NCI-H345 (cell line): ENCODE measurements at regions not wholly inside any gene's neighbourhood (a gene's known extent, or its start where the extent isn't known, plus 50 kb on each side); places are given as distances from the start of the nearest gene placed in this dataset.

Experiments
- DNase-seq: peaks from one replicate; lab custom pipeline; 2025; lab: John Stamatoyannopoulos, UW

DNA sequence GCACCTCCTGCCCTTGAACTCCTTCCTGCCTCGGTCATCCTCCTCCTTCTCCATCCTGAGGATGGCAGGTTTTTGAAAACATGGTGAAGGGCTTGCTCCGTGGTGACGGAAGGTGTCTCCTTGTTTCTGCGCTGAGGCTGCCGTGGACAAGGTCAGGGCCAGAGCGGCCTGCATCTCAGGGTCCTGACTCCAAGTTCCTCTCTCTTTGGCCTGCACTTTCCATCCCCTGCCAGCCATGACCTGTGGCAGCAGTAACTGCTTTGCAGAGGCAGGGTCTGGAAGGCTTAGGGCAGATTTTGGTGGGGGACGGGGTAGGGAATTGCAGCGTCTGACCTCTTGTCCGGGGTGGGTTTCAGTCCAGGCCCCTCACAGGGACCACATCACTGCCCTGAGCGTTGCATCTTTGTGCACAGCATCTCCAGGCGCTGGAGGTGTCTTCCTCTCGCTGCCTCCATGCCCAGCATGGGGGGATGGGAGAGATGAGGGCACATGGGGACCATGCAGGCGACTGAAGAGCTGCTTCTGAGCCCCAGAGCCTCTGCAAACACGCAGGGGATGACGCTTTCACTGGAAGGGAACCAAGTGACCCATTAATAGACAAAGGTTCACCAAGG is 216.8 kb downstream of the TEX29 start:
- DNase-seq: no peak

DNA sequence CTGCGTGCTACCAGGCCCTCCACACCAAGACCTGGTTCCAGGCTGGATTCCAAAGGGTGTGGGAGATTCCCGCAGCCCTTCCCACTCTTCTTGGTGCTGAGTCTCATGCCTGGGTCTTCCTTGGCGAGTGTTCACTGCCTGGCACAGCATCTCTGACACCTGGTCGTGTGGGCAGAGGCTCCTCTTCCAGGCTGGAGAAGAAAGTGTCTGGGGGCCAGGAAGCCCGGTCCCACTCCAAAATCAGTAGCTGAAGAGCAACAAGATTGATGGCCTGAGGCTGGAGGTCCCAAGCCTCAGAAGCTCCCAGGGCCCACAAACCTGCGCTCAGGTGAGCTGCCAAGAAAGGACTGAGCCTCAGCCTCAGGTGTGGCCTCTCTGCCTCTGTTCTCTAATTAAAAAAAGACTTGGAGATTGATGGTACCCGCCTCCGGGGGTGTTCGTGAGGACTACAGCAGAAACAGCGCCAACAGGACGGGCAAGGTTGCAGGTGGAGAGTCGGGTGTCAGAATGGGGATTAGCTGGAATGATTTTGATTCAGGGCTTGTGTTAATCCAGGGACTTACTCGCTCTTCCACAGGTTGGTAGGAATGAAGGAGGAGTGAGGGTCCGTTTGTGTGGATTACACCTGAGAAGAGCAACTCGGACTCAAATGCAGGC is 217.5 kb downstream of the TEX29 start:
- no peak for DNase-seq

DNA sequence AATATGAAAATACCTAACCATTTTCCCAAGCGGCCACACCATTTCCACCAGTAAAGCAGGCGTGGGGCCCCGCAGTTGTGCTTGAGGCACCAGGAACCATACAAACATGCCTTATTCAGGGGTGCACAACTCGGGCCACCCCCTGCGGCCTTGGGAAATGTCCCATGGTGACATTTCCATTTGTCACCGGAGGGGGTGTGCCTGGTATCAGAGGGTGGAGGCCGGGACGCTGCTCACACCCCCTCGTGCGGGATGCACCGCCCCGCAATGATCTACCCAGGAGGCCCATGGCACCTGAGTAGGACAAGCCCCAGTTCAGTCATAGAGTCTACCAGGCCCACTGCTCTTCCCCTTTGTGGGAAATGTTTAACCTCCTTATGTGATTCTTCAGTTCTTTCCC is 218.8 kb downstream of the TEX29 start:
- no peak for DNase-seq

DNA sequence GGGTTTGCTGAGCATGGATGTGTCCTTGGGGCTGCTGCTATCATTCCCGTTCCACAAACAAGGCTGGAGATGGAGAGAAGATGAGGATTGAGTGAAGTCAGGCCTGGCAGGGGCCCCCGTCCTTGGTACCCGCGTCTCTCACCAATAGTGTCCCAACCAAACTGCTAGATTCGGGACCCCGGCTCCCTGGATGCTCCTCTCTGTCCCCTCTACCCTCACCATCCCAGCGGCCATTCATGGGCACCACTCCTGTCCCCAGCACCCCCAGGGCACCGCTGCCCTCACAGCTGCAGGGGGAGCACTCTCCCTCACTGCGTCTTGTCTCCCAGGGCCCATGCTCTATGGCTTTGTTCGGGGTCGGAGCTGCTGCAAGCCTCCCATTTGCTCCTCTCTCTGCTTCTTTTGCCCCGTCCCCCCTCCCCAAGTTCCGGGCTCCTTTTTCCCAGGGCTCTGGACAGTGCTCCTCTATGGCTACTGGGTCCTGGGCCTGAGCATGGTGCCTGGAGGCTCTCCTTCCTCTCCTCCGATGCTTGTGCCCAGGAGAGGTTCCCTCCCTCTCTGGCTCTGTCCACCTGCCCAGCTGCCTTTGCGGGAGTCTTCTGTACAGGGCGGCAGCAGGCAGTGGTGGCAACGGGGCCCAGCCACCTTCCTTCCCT is 219.5 kb downstream of the TEX29 start:
- DNase-seq: no peak

DNA sequence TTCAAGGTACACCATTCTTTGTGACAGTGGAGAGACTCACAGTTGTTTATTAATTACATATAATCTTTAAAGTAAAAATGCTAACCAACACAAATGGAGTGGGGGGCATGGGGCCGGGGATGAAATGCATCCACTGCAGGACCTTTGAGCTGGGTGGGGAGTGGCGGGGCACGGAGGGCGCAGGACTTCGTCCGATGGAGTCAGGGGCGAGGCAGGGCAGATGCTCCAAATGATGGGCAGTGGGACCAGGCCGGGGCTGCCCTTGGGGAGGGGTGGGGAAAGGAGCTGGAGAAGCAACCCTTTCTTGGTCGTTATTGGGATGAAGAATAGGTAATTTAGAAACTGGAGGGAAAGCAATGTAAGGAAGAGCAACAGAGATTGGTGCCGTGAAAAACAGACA is 220.0 kb downstream of the TEX29 start:
- DNase-seq: no peak

DNA sequence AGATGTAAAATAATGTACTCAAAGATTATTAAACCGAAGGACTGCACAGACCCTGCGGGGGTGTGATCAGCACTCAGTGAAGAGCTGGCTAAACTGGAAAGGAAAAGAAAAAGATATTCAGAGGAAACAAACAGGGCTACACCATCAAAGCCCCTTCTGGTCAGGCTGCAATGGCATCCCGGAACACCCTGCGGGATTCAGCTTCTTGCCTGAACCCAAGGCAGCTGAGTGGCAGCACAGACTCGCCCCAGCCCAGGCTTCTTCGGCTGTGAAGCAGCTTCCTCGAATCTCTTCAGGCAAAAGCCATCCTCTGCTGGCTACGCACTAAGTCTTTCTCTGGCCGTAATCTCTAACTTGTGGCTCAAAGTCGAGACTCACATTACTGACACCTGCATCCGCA is 220.9 kb downstream of the TEX29 start:
- no peak for DNase-seq

DNA sequence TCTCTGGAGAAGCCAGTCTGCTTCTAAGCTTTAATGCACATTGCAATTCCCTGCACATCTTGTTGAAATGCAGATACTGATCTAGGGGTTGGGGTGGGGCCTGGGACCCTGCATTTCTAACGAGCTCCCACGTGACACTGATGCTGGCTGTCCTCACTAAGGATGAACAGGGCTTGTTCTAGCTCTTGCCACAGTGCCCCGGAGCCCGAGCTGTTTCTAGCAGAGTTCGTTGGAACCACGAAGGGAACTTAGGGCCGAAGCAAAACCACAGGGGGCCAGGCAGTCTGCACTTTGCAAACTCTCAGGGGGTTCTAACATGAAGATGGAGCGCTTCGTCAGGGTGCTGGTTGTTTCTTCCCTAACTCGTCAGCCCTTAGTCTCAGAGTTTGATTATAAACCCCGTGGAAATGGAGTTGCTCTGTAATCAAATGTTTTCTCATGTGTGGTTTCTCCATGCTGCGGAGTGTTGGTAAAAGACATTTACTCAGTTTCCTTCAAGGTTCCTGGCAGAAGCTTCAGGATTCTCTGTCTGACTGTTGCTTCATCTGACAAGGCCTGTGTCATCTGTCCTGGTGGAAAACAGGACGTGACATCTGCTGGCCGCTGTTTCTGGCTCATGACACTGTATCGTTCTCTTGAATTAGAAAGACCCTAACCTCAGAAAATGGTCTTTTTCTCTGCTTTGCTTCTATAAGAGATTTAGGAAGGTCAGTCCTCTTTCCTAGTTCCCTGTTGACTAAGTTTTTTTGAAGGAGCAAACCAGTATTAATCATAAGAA is 221.5 kb downstream of the TEX29 start:
- no peak for DNase-seq

DNA sequence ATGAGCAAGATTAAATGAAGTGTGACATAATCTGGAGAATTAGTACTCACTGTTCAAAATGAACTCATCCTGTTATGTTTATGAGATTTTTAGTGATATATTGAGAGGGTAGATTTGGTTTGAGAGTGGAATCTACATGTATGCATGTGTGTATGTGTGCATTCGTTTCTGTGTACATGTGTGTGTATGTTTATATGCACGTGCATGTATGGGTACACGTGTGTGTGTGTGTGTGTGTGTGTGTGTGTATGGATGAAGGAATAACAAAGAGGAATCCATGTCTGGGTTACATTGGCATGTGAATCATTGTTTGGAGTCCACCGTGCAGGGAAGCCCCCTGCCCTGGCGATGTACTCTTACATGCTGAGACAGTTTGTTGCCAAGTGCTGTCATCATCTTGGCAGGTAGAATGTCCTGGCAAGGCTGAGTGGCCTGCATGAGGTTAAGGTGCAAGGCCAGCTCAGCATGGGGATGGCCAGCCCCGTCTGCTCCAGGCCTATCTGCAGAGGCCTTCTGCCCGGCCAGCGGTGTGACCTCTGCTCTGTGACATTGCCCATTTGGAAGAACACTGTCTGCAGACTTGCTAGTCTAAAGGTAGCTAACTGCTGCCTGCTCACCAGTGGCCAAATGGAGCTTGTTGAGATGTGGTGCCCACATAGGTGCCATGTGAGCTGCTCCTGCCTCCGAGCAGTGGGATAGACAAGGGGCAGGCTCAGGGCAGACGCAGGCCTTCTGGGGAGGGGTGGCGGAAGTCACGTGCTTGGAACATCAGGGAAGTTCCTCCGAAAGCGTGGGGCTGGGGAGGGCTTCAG is 222.3 kb downstream of the TEX29 start:
- DNase-seq: no peak

DNA sequence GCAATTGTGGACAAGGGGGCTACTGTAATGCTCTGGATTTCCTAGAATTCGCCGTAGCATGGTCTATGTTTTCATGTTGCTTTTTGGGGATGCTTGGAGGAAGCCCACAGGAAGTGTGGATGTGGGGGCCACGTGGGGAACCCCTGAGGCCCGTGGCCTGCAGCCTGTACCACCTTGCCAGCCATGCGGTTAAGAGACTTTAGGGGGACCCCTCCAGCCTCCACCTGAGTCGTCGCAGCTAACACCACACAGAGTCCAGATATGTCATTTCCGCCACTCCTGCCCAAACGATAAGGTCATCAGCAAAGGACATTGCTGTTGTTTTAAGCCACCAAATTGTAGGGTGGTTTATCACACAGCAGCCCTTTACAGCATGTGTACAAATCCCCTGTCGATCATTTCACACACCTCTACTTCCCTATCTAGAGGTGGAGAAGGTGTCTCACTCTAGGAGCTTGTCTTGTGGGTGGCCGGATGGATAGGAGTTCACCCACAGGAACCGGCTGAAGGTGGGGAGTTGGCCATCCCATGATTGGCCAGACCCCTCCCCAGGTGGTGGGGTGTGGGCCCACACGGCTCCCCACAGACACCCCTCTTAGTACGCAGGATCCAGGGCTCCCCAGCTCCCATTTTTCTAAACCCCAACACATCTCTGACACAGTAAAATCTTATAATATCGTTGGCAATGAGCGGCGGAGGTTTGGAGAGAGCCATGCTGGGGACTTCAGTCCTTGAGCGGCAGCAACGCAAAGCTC is 226.7 kb downstream of the TEX29 start:
- no peak for DNase-seq

DNA sequence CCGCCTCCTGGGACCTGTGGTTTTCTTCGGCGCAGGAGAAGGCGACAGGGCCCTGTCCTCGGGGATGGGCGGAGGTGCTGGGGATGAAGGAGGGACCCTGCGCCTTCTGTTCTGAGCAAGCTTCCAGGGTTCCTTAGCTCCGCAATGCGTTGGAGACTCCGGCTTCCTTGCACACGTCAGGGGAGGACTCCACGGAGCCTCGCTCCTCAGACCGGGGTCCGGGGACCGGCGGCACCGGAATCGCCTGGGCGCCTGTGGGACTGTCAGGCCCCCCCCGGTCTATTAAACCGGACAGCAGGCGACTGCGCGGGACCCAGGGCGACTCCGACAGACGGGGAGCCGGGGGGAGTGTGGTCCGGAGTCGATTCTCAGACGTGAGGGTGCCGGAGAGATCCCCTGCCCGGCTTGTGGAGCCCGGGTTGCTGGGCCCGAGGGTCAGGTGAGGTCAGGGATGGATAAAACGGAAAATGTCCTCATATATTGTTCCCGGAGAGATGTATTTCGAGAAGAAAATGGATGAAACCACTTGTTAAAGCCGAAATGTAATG is 227.4 kb downstream of the TEX29 start:
- DNase-seq: no peak

DNA sequence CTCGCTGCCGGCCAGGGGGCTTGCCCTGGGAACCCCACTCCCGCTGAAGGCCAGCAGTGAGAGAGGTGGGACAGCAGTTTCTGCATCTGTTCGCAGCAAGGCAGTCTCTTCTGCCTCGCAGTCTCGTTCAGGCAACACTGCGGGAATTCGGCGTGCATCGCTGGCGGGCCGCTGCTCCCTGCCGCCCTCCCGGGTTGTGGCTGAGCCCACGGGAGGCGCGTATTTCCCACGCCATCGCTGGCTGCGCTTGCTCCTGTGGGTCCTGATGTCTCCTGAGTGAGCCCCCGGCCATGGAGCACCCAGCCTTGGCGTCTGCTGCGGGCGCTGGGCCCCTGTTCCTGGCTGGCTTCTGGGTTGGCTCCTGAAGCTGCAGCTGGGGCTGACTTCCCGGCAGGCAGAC is 227.9 kb downstream of the TEX29 start:
- no peak for DNase-seq

DNA sequence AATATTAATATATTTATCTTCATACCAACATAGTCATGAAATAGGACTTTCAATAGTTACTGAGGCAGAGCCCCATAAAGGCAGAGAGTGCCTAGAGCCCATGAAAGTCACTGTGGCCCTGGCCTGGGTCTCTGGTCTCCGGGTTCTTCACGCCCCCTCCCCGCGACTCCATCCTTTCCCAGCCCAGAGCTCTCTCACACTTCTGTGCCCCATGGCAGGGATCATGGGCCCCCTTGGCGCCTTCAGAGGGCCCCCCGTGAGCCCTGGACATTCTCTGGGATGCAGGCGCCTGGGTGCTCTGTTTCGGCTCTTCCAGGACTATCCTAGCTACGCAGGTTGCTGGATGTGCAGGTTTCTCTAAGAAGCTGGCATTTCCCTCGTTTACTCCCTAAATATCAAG is 228.4 kb downstream of the TEX29 start:
- DNase-seq: no peak

DNA sequence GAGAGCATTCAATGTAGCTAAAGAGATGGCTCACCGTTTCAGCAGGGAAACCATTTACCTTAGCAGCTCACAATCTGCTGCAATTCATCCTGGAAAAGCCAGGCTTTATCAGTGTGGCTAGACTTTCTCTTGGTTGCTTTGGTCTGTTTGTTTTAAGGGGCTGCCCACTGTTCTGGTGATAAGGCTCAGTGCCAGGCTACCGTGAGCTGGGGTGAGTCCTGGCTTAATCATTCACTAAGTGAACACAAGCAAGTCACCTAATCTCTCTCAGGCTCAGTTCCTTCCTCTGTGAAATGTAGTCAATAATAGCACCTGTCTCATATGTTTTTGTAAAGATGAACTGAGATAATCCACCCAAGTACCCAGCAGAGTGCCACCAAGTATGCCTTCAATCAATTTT is 229.0 kb downstream of the TEX29 start:
- no peak for DNase-seq

DNA sequence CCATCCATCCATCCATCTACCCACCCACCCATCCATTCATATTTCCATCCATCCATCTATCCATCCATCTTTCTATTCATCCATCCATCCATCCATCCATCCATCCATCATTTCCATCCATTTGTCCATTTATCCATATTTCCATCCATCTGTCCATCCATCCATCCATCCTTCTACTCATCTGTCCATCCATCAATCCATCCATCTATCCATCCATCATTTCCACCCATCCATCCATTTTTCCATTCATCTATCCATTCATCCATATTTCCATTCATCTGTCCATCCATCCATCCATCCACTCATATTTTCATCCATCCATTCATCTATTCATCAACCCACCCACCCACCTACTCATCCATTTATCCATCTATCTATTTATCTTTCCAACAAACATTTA is 229.6 kb downstream of the TEX29 start:
- no peak for DNase-seq

DNA sequence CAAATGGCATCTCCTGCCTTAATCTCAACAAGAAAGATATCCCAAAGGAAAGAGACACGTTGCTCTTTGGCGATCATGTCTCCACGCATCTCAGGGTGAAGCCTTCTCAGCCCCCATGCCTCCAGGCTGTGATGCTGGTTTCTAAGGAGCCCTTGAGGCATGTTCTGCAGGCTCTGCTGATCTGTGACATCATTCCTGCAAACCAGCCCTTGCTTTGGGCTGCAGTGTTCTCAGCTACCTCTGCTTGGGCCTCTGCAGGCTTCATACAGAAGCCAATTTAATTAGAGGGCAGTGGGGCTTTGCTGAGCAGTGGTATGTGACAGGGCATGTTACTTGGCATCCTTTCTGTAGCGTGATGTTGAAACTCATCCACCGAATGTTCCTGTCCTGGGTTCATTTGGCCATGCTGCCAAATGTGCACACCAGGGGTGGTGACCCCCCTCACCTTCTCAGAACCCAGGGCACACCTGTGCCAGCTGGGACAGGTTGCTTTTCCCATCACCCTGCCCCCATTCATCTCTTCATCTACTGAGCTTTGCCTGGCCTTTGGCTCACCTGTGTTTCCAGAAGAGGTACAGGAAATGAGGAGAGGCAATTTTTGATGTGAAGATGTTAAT is 230.9 kb downstream of the TEX29 start:
- DNase-seq: no peak

DNA sequence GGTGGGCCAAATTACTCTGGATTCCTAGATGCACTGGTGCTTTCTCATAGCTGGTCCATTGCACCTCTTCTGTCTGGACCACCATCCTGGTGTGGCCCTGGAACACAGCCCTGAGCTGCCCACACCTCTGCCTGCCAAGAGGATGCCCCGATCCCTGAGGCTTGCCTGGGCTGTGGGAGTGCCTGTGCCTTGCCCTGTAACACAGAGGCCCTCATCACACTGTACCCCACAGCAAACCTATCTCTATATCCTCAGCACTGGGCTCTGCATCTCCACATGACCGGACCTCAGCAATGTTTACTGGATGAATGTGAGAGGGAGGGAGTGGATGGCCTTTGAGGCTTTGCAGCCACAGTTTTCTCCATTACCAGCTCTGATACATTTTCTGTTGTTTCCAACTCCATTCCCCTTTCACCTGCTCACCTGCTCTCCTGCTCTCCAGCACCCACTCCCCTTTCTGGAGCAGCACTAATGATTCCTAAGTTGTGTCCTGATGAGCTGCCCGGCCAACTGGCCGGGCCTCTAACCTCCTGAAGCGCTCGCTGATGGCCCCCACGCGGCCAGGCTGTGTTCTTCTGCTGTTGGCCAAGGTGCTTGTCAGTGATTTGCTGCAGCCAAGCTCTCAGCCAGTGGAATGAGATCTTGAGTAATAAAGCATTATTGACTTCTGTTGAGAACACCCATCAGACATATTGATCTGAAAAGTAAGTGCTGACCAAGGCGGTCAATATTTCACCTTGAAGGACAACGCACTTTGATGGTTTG is 232.6 kb downstream of the TEX29 start:
- DNase-seq: no peak

DNA sequence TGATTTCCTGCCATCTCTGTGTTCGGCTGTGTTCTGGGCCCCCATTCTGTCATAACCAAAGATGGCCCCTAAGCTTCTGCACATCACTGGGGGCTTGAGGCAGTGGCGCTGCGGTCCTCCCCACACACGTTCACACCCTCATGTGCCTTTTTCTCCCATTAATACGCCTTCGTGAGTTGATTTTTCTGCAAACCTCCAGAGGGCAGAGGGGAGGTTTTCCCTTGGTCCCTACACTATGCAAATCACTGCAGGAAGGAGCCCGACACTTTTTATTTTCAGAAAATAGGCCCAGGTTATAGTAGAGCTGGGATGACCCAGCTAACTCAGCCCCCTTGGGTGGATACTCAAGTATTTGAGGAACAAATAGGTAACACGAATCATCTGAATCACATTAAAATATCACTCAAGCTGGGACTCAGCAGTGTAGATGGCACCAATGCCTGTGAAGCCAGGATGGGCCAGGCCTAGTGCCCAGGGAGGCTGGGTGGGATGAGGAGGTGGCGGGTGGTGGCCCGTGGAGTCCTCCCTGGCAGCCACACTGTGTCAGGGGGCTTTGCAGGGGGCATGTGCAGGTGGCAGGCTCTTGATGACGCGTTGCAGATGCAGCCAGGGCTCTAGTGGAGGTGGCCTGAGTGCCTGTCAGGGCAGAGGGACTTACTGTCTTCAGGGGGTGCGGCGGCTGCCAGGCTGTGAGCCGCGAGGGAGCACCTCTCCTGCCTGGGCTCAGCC is 234.3 kb downstream of the TEX29 start:
- no peak for DNase-seq

DNA sequence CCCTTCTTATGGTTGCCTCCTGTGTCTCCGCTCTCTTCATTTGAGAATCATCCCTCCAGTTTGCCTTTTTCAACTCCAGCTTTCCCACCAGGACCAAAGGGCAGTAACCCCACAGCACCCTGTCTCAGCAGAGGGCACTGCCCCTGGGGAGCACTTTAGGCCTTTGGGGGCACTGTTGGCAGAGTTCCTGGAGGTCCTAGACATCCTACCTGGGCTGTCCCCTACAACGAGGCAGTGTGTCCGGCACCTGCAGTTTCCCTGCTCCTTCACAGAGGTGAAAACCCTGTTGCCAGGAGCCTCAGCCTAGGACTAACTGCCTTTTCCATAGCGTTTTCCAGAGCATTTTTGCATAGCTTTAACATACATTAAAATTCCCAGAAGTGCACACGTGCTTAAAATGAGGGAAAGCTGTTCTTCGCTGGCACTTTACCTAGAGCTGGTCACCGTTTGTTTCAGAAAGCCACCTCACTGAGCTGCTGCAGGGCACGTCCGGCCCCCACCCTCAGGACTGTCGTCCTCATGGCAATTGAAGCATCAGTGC is 234.9 kb downstream of the TEX29 start:
- no peak for DNase-seq

DNA sequence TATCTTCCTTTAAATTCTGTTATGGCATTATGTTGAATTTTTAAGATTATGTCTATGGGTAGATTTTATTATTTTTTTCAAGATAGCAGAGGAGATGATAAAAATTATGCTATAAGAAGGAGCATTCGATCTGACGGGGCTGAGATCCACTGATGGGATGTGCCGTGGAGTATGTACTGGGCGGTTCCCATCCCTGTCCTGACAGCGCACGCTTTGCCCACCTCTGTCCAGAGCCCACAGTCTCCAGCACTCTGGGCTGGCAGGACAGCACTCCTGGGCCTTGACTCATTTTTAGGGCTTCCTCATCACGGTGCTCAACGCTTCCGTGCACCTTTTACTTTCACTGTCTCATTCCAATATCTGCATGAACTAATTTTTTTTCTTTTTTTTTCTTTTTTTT is 235.5 kb downstream of the TEX29 start:
- DNase-seq: no peak
